ENCODE measurements at regions not wholly inside any gene's neighbourhood (a gene's known extent, or its start where the extent isn't known, plus 50 kb on each side); places are given as distances from the start of the nearest gene placed in this dataset.

- TF ChIP-seq CHD1 (IDR thresholded peaks at IDR 0.05; ENCODE audit: low read depth, low read length) (no peak), POLR2A (IDR thresholded peaks at IDR 0.05; ENCODE audit: control extremely low read depth in 1 of 2, low read depth in 2 of 2, low read length in 2 of 2) (no peak), SP1 (IDR thresholded peaks at IDR 0.05; ENCODE audit: low read depth, low read length) (no peak), POU5F1 (IDR thresholded peaks at IDR 0.05; ENCODE audit: low read depth, low read length) (no peak), E2F6 (IDR thresholded peaks at IDR 0.05) (no peak), CTCF (IDR thresholded peaks at IDR 0.05; ENCODE audit: control extremely low read depth in 1 of 3, insufficient read depth in 1 of 3, low read depth in 1 of 3, low read length in 3 of 3) (no peak)
- TF ChIP-seq, protein P1, sequence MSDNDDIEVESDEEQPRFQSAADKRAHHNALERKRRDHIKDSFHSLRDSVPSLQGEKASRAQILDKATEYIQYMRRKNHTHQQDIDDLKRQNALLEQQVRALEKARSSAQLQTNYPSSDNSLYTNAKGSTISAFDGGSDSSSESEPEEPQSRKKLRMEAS (IDR thresholded peaks at IDR 0.05) = no peak
Measured at GRCh38 chr6:12450467-12450866, 160.3 kb downstream of the EDN1 start.

Measured in H1 (cell line).